ENCODE measurements at regions not wholly inside any gene's neighbourhood (a gene's known extent, or its start where the extent isn't known, plus 50 kb on each side); places are given as distances from the start of the nearest gene placed in this dataset.

DNA sequence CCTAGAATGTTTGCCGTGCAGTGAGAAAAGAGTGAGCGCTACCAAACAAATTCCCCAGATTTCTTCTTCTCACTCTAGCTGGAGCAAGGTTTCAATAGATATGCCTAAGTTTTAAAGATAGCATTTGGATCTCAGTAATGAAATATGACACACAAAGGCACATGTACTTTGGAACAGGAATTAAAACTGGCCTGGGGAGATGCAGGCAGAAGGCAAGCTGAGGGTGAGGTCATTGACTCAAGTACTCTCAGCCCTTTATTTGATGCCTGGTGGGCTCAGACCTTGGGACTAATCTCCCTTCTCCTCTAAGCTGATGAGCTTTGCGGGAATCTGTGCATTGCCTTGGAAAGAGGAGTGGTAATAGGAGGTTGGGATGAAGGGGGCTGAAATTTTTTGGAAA, 323.3 kb upstream of the SLC30A5 start:
- intact Hi-C loops (cut with micrococcal nuclease) = no loop called here

DNA sequence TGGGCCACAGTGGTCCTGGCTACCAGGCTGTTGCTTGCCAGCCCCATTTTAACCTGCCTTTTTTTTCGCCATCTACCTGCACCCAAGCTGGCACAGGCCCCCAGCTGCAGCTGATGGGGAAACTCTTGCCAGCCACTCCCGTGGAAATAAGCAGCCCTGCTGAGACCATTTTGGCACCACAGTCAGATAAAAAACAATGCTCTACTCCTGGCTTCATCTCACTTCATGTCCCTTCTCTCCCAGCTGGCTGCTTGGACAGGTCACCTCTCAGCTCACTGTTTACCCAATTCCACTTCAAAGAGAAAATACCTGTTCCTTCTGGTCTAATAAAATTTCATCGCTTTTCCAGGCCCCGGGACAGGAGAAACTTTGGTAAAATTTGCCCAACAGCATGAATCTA, 322.6 kb upstream of the SLC30A5 start:
- intact Hi-C loops (cut with micrococcal nuclease) = no loop called here

GRCh38 chr5:68771732-68772131, 322.1 kb upstream of the SLC30A5 start:
- intact Hi-C loops (cut with micrococcal nuclease) = no loop called here

GRCh38 chr5:68776381-68776780, 317.4 kb upstream of the SLC30A5 start:
- intact Hi-C loops (cut with micrococcal nuclease) = no loop called here

DNA sequence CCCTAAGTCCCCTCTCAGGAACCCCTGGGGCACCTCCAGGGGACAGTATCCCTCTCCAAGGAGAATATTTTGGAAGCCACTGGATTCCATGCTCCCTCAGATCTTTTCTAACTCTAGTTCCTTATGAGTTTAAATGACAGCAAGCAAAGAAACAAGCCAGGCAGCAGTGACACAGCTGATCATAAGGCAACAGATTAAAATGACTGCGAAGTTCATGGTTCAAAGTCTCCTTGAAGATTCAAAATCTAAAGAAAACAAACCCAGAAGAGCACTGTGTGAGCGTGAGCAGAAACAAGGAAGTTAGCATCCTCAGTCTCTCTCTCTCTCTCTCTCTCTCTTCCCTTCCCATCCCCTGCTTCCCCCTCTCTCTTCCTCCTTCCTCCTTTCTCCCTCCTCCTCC, 316.7 kb upstream of the SLC30A5 start:
- intact Hi-C loops (cut with micrococcal nuclease) = no loop called here

- intact Hi-C loops (cut with micrococcal nuclease) = no loop called here
Measured at GRCh38 chr5:68778484-68778883, 315.3 kb upstream of the SLC30A5 start.

GRCh38 chr5:68780299-68780955, 313.4 kb upstream of the SLC30A5 start:
- intact Hi-C loops (cut with micrococcal nuclease) = no loop called here

- intact Hi-C loops (cut with micrococcal nuclease) = no loop called here
Measured at GRCh38 chr5:68793074-68793473, 300.7 kb upstream of the SLC30A5 start.

- intact Hi-C loops (cut with micrococcal nuclease) = no loop called here
Measured at GRCh38 chr5:68793993-68794392, 299.8 kb upstream of the SLC30A5 start.

GRCh38 chr5:68795190-68795589, 298.6 kb upstream of the SLC30A5 start:
- intact Hi-C loops (cut with micrococcal nuclease) = no loop called here

GRCh38 chr5:68798877-68799843, 294.7 kb upstream of the SLC30A5 start:
- intact Hi-C loops (cut with micrococcal nuclease) = no loop called here

- intact Hi-C loops (cut with micrococcal nuclease) = no loop called here
Measured at GRCh38 chr5:68802430-68802829, 291.4 kb upstream of the SLC30A5 start.

DNA sequence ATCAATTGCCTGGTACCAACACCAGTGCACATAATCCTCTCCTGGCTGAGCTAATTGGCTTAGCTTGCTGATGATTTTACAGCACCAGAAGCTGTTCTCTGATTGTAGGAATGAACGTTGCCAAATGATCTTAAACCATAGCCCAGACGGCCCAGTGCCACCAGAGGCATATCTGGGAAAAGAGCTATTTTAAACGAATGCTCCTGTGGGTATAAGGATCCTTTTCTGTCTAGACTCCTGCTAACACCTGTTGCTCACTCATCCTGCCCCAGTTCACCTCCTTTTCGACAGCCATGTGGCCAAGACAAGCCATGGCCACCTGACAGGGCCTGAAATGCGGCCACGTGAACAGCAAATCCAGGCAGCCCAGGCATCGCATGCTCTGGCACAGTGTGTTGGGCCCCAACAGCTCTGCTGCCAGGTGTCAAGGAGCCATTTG, 289.9 kb upstream of the SLC30A5 start:
- intact Hi-C loops (cut with micrococcal nuclease) = no loop called here

DNA sequence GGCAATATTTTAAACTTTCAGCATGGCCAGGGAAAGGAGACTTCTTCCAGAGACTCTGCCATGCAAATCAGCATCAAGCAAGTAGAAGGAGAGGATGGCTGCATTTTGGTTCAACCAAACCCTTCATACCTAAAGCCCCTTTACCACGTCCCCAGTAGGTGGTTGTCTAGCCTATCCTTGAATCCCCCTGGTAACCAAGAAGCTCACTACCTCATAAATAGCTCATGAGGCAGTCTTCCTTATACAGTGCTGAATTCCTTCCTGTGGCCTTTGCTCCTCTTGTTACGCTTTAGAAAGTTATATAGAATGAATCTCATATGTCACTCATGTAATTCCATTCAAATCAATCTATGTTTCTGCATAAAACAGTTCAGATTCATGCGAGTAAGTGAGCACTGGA, 289.5 kb upstream of the SLC30A5 start:
- intact Hi-C loops (cut with micrococcal nuclease) = no loop called here

DNA sequence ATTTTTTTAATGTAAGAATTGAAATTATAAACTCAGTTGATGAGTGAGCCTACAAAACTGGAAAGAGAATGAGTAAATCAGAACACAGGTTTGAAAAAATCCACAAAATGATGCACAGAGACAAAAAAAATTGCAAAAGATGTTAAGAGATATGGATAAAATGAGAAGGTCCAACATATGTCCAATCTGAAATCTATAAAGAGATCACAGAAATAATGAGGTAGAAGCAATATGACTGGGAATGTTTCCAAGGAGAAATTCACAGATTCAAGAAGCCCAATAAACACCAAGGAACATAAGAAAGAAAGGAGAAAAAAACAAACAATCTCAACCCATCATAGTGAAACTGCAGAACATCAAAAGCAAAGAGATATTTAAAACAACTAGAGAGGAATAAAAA, 288.4 kb upstream of the SLC30A5 start:
- intact Hi-C loops (cut with micrococcal nuclease) = no loop called here

DNA sequence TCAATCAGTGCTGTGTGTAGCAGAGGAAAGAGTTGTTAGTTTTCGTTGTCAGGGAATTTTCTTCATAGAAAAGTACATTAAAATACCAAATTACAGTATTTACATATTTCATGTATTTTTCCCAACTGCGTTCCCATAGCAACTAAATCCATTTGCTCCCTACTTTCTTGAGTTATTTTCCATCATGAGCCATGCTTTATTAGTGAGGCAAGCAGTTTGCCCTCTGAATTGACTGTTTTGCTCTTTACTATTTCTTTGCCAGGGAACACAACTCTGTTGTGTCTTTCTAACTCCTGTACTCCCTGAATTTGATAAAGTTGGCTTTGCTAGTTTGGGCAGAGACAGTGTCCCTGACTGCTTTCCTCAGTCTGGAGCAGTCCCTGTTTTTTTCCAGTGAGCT, 276.2 kb upstream of the SLC30A5 start:
- intact Hi-C loops (cut with micrococcal nuclease) = no loop called here

DNA sequence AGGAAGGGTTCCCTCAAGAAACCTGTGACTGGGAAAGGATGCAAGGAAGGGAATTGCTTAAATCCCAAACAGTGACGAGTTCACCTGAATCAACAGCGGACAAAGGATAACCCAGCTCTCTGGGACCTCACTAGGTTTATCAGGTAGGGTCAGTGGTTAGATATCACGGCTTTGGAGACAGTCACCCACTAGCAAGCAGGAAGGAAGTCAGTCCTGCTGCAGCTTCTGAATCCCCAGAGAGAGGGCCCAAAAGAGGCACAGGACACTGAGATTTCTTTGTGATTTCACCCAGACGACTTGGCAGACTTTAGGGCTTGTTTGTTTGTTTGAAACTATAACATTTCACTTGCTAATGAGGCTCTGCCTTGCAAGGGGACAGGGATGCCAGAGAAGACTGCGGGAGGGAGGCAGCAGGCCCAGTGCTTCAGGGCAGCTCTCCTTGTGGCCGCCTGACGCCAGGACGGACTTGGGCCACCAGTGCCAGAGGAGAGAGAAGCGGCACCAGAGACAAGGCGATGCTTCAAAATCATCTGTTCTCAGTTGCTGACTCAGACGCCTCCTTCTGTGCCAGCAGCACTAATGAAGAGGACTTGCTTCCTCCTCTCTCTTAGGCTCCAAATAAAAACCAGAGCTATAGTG, 275.6 kb upstream of the SLC30A5 start:
- intact Hi-C loops (cut with micrococcal nuclease) = no loop called here

- intact Hi-C loops (cut with micrococcal nuclease) = no loop called here
Measured at GRCh38 chr5:68818870-68819269, 274.9 kb upstream of the SLC30A5 start.

DNA sequence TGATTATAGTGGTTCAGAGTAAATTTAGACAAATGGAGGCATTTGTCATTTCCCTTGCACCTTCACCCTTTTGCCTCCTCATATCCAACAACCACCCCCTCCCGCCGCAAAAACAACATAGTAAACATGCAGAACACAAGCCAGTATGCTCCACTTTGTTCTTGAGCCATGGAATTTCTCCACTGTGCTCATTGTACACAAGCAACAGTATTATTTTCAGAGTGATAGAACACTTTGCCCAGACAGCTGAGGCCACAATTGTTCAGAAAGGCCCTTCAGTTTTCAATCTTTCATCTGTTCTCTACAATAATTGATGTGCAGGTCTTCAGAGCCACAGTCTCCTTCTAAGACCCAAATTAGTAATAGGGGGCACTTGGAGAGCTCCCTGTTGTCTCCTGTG, 272.8 kb upstream of the SLC30A5 start:
- intact Hi-C loops (cut with micrococcal nuclease) = no loop called here

DNA sequence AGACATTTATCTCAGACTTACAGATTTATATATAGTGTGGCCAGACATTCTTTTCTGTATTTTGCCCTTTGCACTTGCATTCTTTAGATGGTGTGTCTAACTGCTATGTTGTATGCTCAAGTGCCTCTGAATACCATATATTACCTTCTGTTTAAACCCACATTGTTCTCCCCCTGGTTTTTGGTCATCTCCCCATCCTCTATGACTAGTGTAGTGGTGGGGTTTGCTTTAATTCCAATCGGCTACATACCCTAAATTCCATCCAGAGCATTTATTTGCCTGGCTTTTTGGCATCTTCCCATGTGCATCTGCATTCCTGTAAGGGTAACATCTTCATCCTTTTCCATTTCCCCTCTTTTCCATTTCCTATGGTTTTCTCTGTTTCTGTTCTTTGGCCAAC, 271.0 kb upstream of the SLC30A5 start:
- intact Hi-C loops (cut with micrococcal nuclease) = no loop called here

GRCh38 chr5:68823301-68823700, 270.5 kb upstream of the SLC30A5 start:
- intact Hi-C loops (cut with micrococcal nuclease) = no loop called here

DNA sequence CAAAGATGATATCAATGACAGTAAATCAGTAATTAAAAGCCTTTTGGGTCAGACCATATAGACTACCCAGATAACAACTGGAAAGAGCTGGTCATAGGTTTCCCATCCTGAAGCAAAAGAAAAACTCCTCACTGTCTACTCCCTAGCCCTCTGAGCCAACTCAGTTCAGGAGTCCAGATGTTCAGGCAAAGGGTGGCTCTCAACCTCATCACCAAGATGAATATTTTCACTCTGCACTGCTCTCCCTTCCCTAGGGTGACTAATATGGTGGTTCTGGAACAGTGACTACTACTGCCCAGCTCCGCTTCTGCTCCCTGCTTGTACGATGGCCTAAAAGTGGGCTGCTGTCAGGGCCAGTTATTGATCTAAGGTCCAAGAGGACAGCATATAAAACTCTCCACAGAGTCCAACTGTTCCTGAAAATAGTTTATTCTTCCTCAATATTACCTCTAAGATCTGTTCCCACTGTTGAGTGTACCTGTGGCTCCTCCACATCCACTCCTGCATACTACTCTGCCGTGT, 263.4 kb upstream of the SLC30A5 start:
- intact Hi-C loops (cut with micrococcal nuclease) = no loop called here
